Neural crest cell (in vitro differentiated cells): ENCODE measurements at regions not wholly inside any gene's neighbourhood (a gene's known extent, or its start where the extent isn't known, plus 50 kb on each side); places are given as distances from the start of the nearest gene placed in this dataset.

ENCODE experiments used
- DNase-seq: peaks from one replicate; pipeline ENCODE4 v3.0.0; 2021; ENCODE audit warnings: low read depth, mixed read lengths, low spot score
- H3K27ac Mint-ChIP-seq: one replicate; pipeline ENCODE4 v1.8.0; 2021; ENCODE audit warnings: mild to moderate bottlenecking, mixed read lengths; ENCODE audit not compliant: unreplicated experiment
- H3K27me3 Mint-ChIP-seq: 2 replicates; pipeline ENCODE4 v1.8.0; 2021; ENCODE audit warnings: low read depth, mild to moderate bottlenecking, mixed read lengths
- H3K36me3 Mint-ChIP-seq: 2 replicates; pipeline ENCODE4 v1.8.0; 2021; ENCODE audit warnings: low read depth, mild to moderate bottlenecking, mixed read lengths
- H3K4me1 Mint-ChIP-seq: 2 replicates; pipeline ENCODE4 v1.8.0; 2021; ENCODE audit warnings: mixed read lengths
- H3K4me3 Mint-ChIP-seq: one replicate; pipeline ENCODE4 v1.8.0; 2021; ENCODE audit warnings: mild to moderate bottlenecking, mixed read lengths
- H3K9me3 Mint-ChIP-seq: 2 replicates; pipeline ENCODE4 v1.8.0; 2021; ENCODE audit warnings: mixed read lengths
- TF ChIP-seq, protein P1 (sequence below): fragments of 200-600 bp; sonication (generic); conservative IDR thresholded peaks from 2 replicates; pipeline ENCODE4 v1.5.0; 2021; ENCODE audit warnings: antibody characterized with exemption, mild to moderate bottlenecking

DNA sequence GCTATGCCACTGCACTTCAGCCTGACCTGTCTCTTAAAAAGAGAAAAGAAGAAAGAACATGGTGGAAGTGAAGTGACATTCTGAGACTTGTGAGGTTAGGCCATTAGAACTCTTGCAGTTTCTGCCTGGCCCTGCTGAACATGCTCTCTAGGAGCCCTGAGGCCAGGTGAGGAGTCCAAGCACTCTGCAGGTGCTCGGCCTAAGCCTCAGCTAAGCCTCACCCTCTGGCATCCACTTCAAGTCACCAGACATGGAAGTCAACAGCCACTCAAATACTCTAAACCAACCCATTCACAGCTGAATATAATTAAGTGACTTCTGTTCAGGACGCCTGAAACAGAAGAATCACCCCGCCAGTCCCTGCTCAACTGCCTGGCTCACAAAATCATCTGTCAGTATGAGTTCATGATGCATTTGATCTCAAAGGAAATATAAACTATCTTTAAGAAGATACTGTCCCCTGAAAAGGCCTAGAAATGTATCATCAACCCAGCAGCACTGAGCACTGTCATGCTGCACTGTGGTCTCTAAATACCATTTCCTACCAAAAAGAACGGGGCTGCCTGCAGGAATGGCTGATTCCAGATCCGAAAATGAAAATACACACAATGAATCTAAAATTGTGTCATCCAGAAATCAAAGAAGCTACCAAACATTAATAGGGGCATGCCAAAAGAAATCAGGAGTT is 118.8 kb downstream of the PSMG1 start:
- Mint-ChIP-seq H3K27me3 (no peaks in the 10 kb centered on the region), H3K4me1 (no peaks in the 10 kb centered on the region), H3K4me3 (no peak overlapping the region), H3K9me3 (peaks cover 9% of the 10 kb centered on the region), H3K36me3 (peaks cover 3% of the 10 kb centered on the region), H3K27ac (no peak overlapping the region)
- TF ChIP-seq, protein P1, sequence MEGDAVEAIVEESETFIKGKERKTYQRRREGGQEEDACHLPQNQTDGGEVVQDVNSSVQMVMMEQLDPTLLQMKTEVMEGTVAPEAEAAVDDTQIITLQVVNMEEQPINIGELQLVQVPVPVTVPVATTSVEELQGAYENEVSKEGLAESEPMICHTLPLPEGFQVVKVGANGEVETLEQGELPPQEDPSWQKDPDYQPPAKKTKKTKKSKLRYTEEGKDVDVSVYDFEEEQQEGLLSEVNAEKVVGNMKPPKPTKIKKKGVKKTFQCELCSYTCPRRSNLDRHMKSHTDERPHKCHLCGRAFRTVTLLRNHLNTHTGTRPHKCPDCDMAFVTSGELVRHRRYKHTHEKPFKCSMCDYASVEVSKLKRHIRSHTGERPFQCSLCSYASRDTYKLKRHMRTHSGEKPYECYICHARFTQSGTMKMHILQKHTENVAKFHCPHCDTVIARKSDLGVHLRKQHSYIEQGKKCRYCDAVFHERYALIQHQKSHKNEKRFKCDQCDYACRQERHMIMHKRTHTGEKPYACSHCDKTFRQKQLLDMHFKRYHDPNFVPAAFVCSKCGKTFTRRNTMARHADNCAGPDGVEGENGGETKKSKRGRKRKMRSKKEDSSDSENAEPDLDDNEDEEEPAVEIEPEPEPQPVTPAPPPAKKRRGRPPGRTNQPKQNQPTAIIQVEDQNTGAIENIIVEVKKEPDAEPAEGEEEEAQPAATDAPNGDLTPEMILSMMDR, result no peak
- DNase-seq, result no peak

DNA sequence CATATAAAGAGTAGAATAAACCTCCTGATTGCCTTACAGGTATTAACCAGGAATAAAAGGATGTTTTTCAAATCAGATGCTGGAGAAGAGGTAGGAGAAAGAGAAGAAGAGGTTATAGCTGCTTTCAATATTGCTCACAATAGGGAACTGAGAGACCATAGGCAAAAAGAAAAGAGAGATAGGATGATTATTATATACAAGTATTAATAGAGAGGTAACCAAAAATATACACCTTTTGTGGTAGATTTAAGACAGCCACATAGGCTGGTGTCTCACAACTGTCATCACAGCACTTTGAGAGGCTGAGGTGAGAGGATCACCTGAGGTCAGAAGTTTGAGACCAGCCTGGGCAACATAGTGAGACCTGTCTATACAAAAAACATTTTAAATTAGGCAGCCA is 119.7 kb downstream of the PSMG1 start:
- Mint-ChIP-seq H3K27ac (no peak overlapping the region), H3K4me3 (no peak overlapping the region), H3K9me3 (peaks cover 7% of the 10 kb centered on the region), H3K4me1 (no peaks in the 10 kb centered on the region), H3K36me3 (no peaks in the 10 kb centered on the region), H3K27me3 (no peaks in the 10 kb centered on the region)
- TF ChIP-seq, protein P1, result no peak
- DNase-seq, result no peak

DNA sequence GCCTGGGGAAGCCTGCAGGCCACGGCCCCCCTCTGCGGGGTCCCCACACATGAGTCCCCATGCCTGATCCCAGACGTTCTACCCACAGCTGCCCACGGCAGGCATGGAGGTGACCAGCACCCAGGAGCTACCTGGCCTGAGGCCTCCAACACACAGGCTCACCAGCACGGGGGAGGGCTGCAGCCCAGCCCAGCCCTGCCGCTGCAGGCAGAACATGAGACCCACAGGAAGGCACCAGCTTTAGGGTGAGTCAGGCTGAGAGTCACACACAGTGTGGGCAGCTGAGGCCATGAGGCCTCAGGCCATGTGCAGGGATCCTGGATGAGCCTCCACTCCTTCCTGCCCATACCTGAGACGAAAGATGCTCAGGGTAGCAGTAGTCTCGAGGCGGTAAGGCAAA is 121.1 kb downstream of the PSMG1 start:
- Mint-ChIP-seq H3K36me3 (no peaks in the 10 kb centered on the region), H3K4me1 (no peaks in the 10 kb centered on the region), H3K27ac (peak overlapping the region; percentile 43), H3K27me3 (no peaks in the 10 kb centered on the region), H3K9me3 (peaks cover 7% of the 10 kb centered on the region), H3K4me3 (no peak overlapping the region)
- no peak for DNase-seq
- TF ChIP-seq, protein P1, result no peak

DNA sequence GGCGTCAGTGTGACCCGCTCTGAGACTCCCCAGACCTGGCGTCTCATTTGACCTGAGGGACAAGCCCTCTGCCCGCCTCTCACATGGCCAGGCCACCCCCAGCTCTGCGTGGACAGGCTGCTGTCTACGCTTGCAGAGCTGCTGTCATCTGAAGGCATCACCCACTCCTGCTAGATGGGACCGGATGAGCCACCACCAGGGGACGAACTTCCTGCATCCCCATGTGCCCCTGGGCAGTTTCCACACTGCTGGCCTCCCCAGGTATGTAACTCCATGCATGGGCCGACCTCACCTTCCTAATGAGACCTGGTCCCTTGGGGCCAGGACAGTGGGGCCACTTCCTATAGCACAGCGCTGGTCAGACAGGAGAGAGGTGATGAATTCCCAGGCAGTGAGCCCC is 121.5 kb downstream of the PSMG1 start:
- no peak overlapping the region for H3K27ac Mint-ChIP-seq
- TF ChIP-seq, protein P1, result no peak
- H3K9me3 Mint-ChIP-seq, result peaks cover 7% of the 10 kb centered on the region
- H3K4me1 Mint-ChIP-seq, result peaks cover under 1% of the 10 kb centered on the region
- H3K36me3 Mint-ChIP-seq, result no peaks in the 10 kb centered on the region
- no peak for DNase-seq
- no peaks in the 10 kb centered on the region for H3K27me3 Mint-ChIP-seq
- no peak overlapping the region for H3K4me3 Mint-ChIP-seq

DNA sequence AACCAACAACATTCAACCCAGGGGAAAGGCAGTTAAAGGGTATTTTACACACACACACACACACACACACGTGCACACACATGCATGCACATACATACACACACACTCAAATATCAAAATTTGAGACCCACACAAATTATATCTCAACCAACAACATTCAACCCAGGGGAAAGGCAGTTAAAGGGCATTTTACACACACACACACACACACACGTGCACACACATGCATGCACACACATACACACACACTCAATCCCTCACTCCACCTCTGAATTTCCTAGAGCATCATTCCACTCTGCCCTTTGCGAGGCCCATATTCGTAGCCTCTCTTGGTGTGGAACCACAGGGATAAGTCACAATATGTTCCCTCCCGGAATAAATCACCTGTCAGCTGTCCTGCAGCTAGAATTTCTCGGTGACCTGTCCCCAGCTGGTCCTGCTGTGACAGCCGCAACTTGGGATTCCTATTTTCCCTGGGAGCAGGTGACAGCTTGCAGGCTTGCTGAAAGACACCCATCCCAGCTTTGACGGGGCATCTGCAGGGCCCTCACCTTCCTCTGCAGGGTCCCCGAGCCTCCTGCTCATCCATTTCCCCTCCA is 122.7 kb downstream of the PSMG1 start:
- Mint-ChIP-seq H3K36me3 (no peaks in the 10 kb centered on the region), H3K27me3 (no peaks in the 10 kb centered on the region), H3K4me1 (peaks cover 10% of the 10 kb centered on the region), H3K9me3 (peaks cover 6% of the 10 kb centered on the region), H3K4me3 (no peak overlapping the region), H3K27ac (peak overlapping the region; percentile 65)
- TF ChIP-seq, protein P1, result no peak
- no peak for DNase-seq
